Upper lobe of left lung (tissue), 6 donors: ENCODE measurements at regions not wholly inside any gene's neighbourhood (a gene's known extent, or its start where the extent isn't known, plus 50 kb on each side); places are given as distances from the start of the nearest gene placed in this dataset.

Source experiments
- ATAC-seq, 2 donors: fragments of 200-7000 bp; cut with Tn5 transposase; one replicate each; pipeline ENCODE4 v1.9.1; 2022; ENCODE audit warnings: mild to moderate bottlenecking in 2 of 2, moderate library complexity in 2 of 2; ENCODE audit not compliant: low FRiP score in 2 of 2
- DNase-seq, 2 donors: peaks; one replicate each; pipeline ENCODE4 v3.0.0-alpha.2; 2019 to 2020
- H3K27ac ChIP-seq, 4 donors: fragments of 200-600 bp; sonication (generic); one replicate each; pipeline ENCODE4 v1.5.1; 2016 to 2019
- H3K27me3 ChIP-seq, 4 donors: fragments of 200-600 bp; sonication (generic); one replicate each; pipeline ENCODE4 v1.5.1; 2017 to 2019
- H3K36me3 ChIP-seq, 4 donors: fragments of 200-600 bp; sonication (generic); one replicate each; pipeline ENCODE4 v1.5.1; 2016 to 2019
- H3K4me1 ChIP-seq, 4 donors: fragments of 200-600 bp; sonication (generic); one replicate each; pipeline ENCODE4 v1.5.1; 2018 to 2019
- H3K4me3 ChIP-seq, 4 donors: fragments of 200-600 bp; sonication (generic); one replicate each; pipeline ENCODE4 v1.5.1; 2017 to 2019; ENCODE audit warnings: mild to moderate bottlenecking in 2 of 4, moderate library complexity in 1 of 4
- H3K9me3 ChIP-seq, 4 donors: fragments of 200-600 bp; sonication (generic); one replicate each; pipeline ENCODE4 v1.5.1; 2018 to 2019
- CTCF ChIP-seq, 6 experiments: fragments of 450-650 bp in 4 of 6; fragments of 200-600 bp in 2 of 6; sonication (generic) in 2 of 6; IDR thresholded peaks; one replicate each; pipeline ENCODE4 v1.5.1; 2016 to 2019; ENCODE audit warnings: antibody characterized with exemption in 6 of 6
- EP300 ChIP-seq, 4 donors: sonication (generic); formaldehyde crosslinking; IDR thresholded peaks; one replicate each; pipeline ENCODE4 v1.5.1; 2017; ENCODE audit warnings: antibody characterized with exemption in 4 of 4, control low read depth in 2 of 4
- POLR2A ChIP-seq, 4 donors: fragments of 450-650 bp; IDR thresholded peaks; one replicate each; pipeline ENCODE4 v1.5.1; 2016 to 2017; ENCODE audit warnings: antibody characterized with exemption in 4 of 4, mild to moderate bottlenecking in 2 of 4
- POLR2AphosphoS5 ChIP-seq, 2 donors: sonication (generic); formaldehyde crosslinking; IDR thresholded peaks; one replicate each; pipeline ENCODE4 v1.5.1; 2017; ENCODE audit warnings: antibody characterized with exemption in 2 of 2
- WGBS, 2 donors: methylation state at CpG; one replicate each; pipeline ENCODE4 v1.1.5; 2017 to 2018; 5-methylcytosine and 5-hydroxymethylcytosine counted together
- donor health status: DM: no; HTN: no; CAD: no; lungs with moderate emphysema.
- donor health status: DM: no; HTN: yes; CAD: no; lungs with severe emphysema.

GRCh38 chr6:100137759-100138158 lies 143.7 kb upstream of the MCHR2 start:
- ATAC-seq, result no peak

GRCh38 chr6:100136590-100136989 lies 142.6 kb upstream of the MCHR2 start:
- Histone ChIP-seq H3K4me3 (no peak overlapping the region), H3K27ac (no peak overlapping the region), H3K4me1 (no peaks in the 10 kb centered on the region), H3K36me3 (no peaks in the 10 kb centered on the region), H3K27me3 (no peaks in the 10 kb centered on the region), H3K9me3 (peaks cover 0 to 3% (median 0%) of the 10 kb centered on the region in 4 donors)
- DNase-seq (peak in 1 of 2 donors; percentile 30), ATAC-seq (no peak)
- WGBS, 2 donors, result 91 to 92% methylated on average over 8 of the region's 8 CpGs
- TF ChIP-seq CTCF (IDR thresholded peaks at IDR 0.05) (no peak), EP300 (IDR thresholded peaks at IDR 0.05) (no peak), POLR2A (IDR thresholded peaks at IDR 0.05) (no peak), POLR2AphosphoS5 (IDR thresholded peaks at IDR 0.05) (no peak)

More at GRCh38 chr6:100137759-100138158, 143.7 kb upstream of the MCHR2 start:
- Histone ChIP-seq H3K36me3 (no peaks in the 10 kb centered on the region), H3K4me3 (no peak overlapping the region), H3K4me1 (no peaks in the 10 kb centered on the region), H3K27ac (no peak overlapping the region), H3K9me3 (no peaks in the 10 kb centered on the region), H3K27me3 (no peaks in the 10 kb centered on the region)
- no peak for TF ChIP-seq POLR2AphosphoS5 (IDR thresholded peaks at IDR 0.05)
- no peak for TF ChIP-seq POLR2A (IDR thresholded peaks at IDR 0.05)
- TF ChIP-seq EP300 (IDR thresholded peaks at IDR 0.05), result no peak
- TF ChIP-seq CTCF (IDR thresholded peaks at IDR 0.05), result no peak
- 72 to 74% methylated on average over 2 of the region's 2 CpGs for WGBS, 2 donors
- DNase-seq, result no peak

- peaks cover 0 to 3% (median 0%) of the 10 kb centered on the region in 4 donors for H3K9me3 ChIP-seq
- DNase-seq (peak in 1 of 2 donors; percentile 27), ATAC-seq (peak in 1 of 2 donors; percentile 12)
- TF ChIP-seq POLR2AphosphoS5 (IDR thresholded peaks at IDR 0.05) (no peak), CTCF (IDR thresholded peaks at IDR 0.05) (no peak), POLR2A (IDR thresholded peaks at IDR 0.05) (no peak), EP300 (IDR thresholded peaks at IDR 0.05) (no peak)
- no peak overlapping the region for H3K4me3 ChIP-seq
- no peaks in the 10 kb centered on the region for H3K27me3 ChIP-seq
- no peak overlapping the region for H3K27ac ChIP-seq
- WGBS, 2 donors, result 93 to 94% methylated on average over 21 of the region's 21 CpGs
- H3K4me1 ChIP-seq, result no peaks in the 10 kb centered on the region
- H3K36me3 ChIP-seq, result no peaks in the 10 kb centered on the region
Observed at GRCh38 chr6:100135977-100136376, 142.0 kb upstream of the MCHR2 start.

- Histone ChIP-seq H3K36me3 (no peaks in the 10 kb centered on the region), H3K4me3 (no peak overlapping the region), H3K9me3 (peaks cover 0 to 9% (median 5%) of the 10 kb centered on the region in 4 donors), H3K27ac (no peak overlapping the region), H3K27me3 (no peaks in the 10 kb centered on the region), H3K4me1 (no peaks in the 10 kb centered on the region)
- ATAC-seq (no peak), DNase-seq (no peak)
- TF ChIP-seq CTCF (IDR thresholded peaks at IDR 0.05) (no peak), EP300 (IDR thresholded peaks at IDR 0.05) (no peak), POLR2A (IDR thresholded peaks at IDR 0.05) (no peak), POLR2AphosphoS5 (IDR thresholded peaks at IDR 0.05) (no peak)
- WGBS, 2 donors, result 78 to 89% methylated on average over 2 of the region's 2 CpGs
Observed at GRCh38 chr6:100134703-100135102, 140.7 kb upstream of the MCHR2 start.

GRCh38 chr6:100134297-100134696 lies 140.3 kb upstream of the MCHR2 start:
- no peak for ATAC-seq
- no peak overlapping the region for H3K27ac ChIP-seq
- WGBS, 2 donors, result 64 to 65% methylated on average over 2 of the region's 2 CpGs

More at GRCh38 chr6:100134297-100134696, 140.3 kb upstream of the MCHR2 start:
- Histone ChIP-seq H3K27me3 (no peaks in the 10 kb centered on the region), H3K9me3 (peaks cover 0 to 9% (median 5%) of the 10 kb centered on the region in 4 donors), H3K4me3 (no peak overlapping the region), H3K36me3 (no peaks in the 10 kb centered on the region), H3K4me1 (no peaks in the 10 kb centered on the region)
- TF ChIP-seq CTCF (IDR thresholded peaks at IDR 0.05) (no peak), POLR2A (IDR thresholded peaks at IDR 0.05) (no peak), EP300 (IDR thresholded peaks at IDR 0.05) (no peak), POLR2AphosphoS5 (IDR thresholded peaks at IDR 0.05) (no peak)
- no peak for DNase-seq
